ENCODE measurements at regions not wholly inside any gene's neighbourhood (a gene's known extent, or its start where the extent isn't known, plus 50 kb on each side); places are given as distances from the start of the nearest gene placed in this dataset.
A peak's percentile ranks its signal among the peaks of the same experiment; 100 is the strongest.

DNA sequence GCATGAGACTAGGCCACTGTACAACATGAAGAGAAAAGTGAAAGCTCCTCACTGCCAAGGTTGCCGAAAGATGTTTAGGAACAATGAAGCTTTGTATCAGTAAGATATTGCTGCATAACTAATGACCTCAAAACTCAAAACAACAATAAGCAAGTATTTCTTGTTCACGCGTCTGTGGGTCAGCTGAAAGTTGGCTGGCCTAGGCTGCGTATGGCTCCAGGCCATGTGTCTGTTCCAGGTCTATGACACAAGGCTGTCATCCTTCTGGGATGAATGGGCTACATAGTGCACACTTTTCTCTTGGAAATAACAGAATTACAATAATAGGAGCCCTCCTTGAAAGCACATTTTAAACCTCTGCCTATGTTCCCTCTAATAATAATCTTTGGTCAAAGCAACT is 515.9 kb downstream of the PLPP3 start:
- TF ChIP-seq, protein P1, sequence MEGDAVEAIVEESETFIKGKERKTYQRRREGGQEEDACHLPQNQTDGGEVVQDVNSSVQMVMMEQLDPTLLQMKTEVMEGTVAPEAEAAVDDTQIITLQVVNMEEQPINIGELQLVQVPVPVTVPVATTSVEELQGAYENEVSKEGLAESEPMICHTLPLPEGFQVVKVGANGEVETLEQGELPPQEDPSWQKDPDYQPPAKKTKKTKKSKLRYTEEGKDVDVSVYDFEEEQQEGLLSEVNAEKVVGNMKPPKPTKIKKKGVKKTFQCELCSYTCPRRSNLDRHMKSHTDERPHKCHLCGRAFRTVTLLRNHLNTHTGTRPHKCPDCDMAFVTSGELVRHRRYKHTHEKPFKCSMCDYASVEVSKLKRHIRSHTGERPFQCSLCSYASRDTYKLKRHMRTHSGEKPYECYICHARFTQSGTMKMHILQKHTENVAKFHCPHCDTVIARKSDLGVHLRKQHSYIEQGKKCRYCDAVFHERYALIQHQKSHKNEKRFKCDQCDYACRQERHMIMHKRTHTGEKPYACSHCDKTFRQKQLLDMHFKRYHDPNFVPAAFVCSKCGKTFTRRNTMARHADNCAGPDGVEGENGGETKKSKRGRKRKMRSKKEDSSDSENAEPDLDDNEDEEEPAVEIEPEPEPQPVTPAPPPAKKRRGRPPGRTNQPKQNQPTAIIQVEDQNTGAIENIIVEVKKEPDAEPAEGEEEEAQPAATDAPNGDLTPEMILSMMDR (conservative IDR thresholded peaks at IDR 0.05), result no peak
- no peak overlapping the region for H3K27ac ChIP-seq

DNA sequence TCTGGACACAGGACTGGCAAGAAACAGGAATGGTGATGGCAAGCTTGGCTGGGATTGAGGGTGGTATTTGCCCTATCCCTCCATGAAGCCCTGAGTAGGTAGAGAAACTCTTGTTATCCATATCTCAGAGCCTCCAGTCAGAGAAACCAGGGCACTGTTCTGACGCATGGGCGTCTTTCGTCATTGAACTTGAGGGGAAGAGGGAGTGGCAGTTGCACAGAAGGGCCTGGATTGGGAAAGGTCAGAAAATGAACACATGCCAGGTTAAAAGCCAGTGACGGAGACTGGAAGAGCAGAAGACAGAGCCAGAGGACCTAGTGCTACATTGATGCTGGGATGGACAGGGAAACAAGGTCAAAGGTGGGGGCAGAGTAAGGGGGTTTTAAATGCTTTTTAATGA is 516.7 kb downstream of the PLPP3 start:
- no peak overlapping the region for H3K27ac ChIP-seq
- TF ChIP-seq, protein P1 (conservative IDR thresholded peaks at IDR 0.05), result no peak

DNA sequence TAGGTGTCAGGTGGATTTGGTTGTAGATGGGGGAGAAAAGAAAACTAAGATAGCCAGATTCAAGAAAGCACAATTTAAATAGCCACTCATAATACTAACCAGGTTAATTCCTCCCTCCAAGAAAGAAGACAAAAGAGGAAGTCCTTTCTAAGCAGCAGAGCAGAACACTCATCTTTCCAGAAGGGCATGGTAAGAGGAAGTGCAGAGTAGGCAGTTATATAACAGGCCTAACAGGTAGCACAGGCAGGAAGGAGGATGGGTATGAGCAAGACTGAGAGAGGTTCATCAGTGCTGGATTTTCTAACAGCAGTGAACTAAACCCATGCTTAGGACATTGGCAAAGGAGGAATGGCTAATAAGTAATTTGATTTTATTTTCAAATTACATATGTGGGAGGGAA is 517.5 kb downstream of the PLPP3 start:
- H3K27ac ChIP-seq, result peak overlapping the region; percentile 25
- TF ChIP-seq, protein P1 (conservative IDR thresholded peaks at IDR 0.05), result no peak

GRCh38 chr1:56060906-56061305 is 518.5 kb downstream of the PLPP3 start:
- no peak overlapping the region for H3K27ac ChIP-seq
- TF ChIP-seq, protein P1 (conservative IDR thresholded peaks at IDR 0.05), result no peak

DNA sequence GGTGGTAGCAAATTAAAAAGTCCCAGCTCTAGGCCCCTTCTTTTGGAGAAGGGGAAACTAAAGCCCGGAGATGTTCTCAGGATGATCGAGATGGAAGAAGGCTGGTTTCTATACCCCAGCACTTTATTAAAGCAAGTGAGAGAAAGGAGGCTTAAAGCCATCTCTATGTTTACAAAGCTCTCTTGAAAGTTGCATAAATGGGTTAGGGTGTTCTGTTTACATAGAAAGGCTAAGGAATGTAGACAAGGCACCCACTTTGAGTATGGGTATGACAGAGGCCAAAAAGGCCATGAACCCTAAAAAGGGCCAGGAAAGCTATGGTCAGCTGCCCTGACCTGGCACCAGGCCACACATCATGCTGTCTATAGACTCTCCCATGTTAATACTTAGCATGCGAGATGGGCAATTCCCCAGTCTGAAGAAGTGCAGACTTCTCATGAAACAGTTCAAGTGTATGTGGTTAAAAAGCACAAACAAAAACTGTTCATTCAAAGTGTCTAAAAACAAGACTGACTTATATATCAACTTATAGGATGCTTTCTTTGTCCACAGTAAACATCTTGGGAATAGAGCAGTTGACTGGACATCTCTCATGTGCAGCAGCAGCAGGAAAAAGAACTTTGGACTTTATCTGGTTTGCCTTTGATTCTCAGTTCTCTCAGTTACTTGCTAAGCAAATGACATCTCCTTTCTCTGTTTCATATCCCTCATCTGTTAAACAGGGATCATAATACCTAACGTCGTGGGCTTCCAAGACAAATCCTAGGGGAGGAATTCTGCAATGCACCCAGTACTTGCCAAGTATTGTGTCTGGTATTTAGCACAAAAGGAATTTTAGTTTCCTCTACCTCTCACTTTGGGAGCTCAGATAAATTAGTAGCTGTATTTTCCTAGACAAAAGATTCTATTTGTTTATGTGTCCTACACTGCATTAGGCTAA is 521.6 kb downstream of the PLPP3 start:
- TF ChIP-seq, protein P1 (conservative IDR thresholded peaks at IDR 0.05), result no peak
- H3K27ac ChIP-seq, result no peak overlapping the region

DNA sequence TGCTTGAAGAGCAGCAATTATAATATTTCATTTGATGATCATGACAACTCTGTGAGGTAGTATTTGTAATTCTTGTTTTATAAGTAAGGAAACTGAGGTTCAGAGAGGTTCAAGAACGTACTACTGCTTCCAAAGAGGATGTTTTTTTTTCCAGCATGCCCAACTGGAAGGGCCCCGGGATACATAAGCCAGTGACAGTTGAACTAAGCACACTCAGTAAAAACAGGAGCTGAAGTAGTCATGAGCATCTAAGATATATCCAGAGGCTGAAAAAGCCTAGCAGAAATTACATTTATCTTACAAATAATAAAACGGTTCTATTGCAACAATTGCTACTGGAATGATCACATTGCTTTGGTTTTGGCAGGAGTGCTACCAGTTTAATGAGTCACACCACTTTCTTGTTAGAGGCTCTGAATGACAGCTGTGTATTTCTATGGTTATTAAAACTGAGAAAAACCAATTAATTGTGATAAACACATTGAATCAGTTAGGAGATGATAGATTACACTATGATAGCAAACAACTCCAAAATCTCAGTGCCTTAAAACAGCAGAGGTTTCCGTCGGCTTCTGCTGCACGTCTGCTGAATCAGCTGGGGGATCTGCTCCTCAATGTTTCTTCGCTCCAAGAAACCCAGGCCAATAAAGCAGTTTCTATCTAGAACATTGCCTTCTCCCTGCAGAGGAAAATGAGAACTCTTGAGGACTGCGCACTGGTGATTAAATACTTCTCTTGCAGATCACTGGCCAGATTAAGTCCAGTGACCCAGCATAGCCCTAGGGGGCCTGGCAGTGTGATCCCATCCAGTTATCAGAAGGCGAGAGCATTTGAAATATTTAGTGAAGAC is 522.7 kb downstream of the PLPP3 start:
- H3K27ac ChIP-seq, result 0 out of 2 replicates have a peak overlapping the region, but pooled peaks have one; percentile 14
- TF ChIP-seq, protein P1 (conservative IDR thresholded peaks at IDR 0.05), result no peak

GRCh38 chr1:56054959-56055358 is 524.4 kb downstream of the PLPP3 start:
- H3K27ac ChIP-seq, result no peak overlapping the region
- TF ChIP-seq, protein P1 (conservative IDR thresholded peaks at IDR 0.05), result no peak

Measured in VCaP (cell line).